ENCODE measurements at regions not wholly inside any gene's neighbourhood (a gene's known extent, or its start where the extent isn't known, plus 50 kb on each side); places are given as distances from the start of the nearest gene placed in this dataset.
"Not testable (repeated sequence)": the region's sequence is repeated elsewhere in the genome, so short reads cannot be mapped to it uniquely, and the experiment has no call there.

DNA sequence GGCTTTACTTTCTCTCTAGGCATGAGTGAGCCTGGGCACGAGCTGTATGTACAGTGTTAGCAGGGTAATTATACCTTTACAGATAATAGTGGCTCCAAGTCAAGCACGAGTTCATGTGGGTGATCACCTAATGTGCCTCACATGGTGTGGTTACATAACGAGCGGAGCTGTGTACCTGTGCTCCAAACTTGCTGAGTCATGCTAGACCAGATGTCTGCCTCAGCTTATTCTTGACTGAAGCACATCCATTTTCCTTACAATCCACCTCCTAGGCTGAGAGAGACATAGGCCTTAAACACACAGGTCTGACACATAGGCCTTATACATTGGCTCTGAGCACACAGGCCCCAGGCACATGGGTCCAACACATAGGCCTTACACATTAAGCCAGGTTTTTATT is 426.6 kb downstream of the GPAT3 start:
- Mint-ChIP-seq H3K9me3 (peaks cover 4% of the 10 kb centered on the region), H3K4me3 (no peak overlapping the region), H3K27me3 (ENCODE audit: insufficient read depth) (no peaks in the 10 kb centered on the region), H3K36me3 (ENCODE audit: low read depth) (no peaks in the 10 kb centered on the region), H3K4me1 (ENCODE audit: low read depth) (no peaks in the 10 kb centered on the region), H3K27ac (no peak overlapping the region)
- intact Hi-C loops (cut with micrococcal nuclease), result no loop called here
- no peak for DNase-seq (ENCODE audit: low spot score)

DNA sequence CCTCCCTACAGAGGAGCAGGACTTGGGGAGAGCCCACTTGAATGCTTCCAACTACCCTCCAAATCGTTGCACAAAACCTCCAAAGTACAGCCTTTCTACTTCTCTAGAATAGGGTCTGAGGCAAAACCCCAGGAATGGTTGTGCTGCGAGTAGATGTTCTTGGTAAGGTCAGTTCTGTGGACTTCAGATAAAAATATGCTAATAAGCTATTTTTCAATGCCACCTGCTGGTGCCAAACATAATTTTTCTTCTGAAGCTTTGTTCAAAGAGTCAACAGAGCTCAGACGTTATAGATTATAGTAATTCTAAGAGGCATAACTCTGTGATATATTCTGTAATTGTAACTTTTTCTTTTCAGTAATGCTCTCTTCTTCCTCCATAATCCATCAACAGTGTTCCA is 425.7 kb downstream of the GPAT3 start:
- intact Hi-C loops (cut with micrococcal nuclease), result no loop called here
- Mint-ChIP-seq H3K27ac (no peak overlapping the region), H3K4me1 (ENCODE audit: low read depth) (no peaks in the 10 kb centered on the region), H3K27me3 (ENCODE audit: insufficient read depth) (no peaks in the 10 kb centered on the region), H3K36me3 (ENCODE audit: low read depth) (no peaks in the 10 kb centered on the region), H3K4me3 (no peak overlapping the region), H3K9me3 (peaks cover 4% of the 10 kb centered on the region)
- no peak for DNase-seq (ENCODE audit: low spot score)

DNA sequence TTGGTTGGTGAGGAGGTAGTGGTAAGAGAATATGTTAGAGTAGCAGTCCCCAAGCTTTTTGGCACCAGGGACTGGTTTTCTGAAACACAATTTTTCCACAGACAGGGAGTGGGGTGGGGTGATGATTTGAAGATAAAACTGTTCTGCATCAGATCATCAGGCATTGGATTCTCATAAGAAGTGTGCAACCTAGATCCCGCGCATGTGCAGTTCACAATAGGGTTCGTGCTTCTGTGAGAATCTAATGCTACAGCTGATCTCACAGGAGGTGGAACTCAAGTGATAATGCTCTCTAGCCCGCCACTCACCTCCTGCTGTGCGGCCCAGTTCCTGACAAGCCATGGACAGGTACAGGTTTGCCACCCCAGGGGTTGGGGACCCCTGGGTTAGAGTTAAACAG is 423.3 kb downstream of the GPAT3 start:
- Mint-ChIP-seq H3K27ac (no peak overlapping the region), H3K4me1 (ENCODE audit: low read depth) (no peaks in the 10 kb centered on the region), H3K4me3 (no peak overlapping the region), H3K9me3 (no peaks in the 10 kb centered on the region), H3K36me3 (ENCODE audit: low read depth) (no peaks in the 10 kb centered on the region), H3K27me3 (ENCODE audit: insufficient read depth) (no peaks in the 10 kb centered on the region)
- no peak for DNase-seq (ENCODE audit: low spot score)
- intact Hi-C loops (cut with micrococcal nuclease), result no loop called here

DNA sequence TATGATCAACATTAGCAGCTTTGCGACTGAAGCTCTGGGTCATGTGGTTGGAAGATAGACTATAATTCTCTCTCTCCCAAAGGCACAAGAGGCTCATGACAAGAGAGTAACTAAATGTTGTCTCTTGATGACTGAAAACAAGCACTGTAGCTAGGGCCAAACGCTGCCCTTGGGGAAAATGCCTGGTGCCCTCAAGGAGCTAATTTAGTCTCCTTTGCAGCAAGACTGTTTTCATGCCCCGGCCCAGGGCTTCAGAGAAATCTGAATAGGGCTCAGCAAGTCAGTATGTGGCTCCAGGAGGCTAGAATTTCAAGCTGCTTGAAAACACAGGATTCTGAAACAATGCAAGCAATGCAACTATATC is 411.9 kb downstream of the GPAT3 start:
- DNase-seq (ENCODE audit: low spot score), result no peak
- H3K4me1 Mint-ChIP-seq (ENCODE audit: low read depth), result no peaks in the 10 kb centered on the region
- H3K36me3 Mint-ChIP-seq (ENCODE audit: low read depth), result no peaks in the 10 kb centered on the region
- no peak overlapping the region for H3K4me3 Mint-ChIP-seq
- H3K9me3 Mint-ChIP-seq, result no peaks in the 10 kb centered on the region
- intact Hi-C loops (cut with micrococcal nuclease), result no loop called here
- no peak overlapping the region for H3K27ac Mint-ChIP-seq
- peaks cover 1% of the 10 kb centered on the region for H3K27me3 Mint-ChIP-seq (ENCODE audit: insufficient read depth)

DNA sequence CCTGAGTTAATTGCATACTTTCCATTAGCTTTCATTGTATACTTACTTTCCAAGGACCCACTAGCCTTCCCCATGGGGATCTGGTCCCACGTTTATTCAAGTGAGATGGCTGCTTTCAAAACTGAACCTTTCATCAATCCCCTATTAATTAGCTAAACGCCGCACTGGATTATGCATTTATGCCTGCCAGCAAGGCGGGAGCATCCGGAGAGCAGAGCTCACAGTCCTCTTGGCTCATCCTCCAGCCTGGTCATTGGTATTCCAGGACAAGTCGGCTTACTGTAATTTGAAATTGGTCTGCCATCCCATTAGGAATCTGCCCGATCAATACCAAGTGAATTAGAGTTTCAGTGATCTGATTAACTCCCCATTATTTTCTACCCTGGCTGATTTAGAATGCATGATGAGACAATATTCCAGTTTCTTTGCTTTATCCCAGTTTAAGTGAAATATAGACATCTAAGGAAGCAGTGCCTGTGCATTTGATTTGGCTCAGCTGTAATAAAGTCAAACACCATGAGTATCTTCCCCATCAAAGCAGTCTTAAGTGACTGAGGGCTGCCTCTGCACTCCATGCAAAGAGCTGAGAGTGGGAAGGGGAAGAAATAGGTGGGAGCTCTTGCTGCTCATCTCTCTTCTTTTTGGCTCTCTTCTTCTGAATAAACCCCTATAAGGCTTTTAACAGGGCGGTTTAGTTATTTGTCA is 411.4 kb downstream of the GPAT3 start:
- no peak overlapping the region for H3K4me3 Mint-ChIP-seq

DNA sequence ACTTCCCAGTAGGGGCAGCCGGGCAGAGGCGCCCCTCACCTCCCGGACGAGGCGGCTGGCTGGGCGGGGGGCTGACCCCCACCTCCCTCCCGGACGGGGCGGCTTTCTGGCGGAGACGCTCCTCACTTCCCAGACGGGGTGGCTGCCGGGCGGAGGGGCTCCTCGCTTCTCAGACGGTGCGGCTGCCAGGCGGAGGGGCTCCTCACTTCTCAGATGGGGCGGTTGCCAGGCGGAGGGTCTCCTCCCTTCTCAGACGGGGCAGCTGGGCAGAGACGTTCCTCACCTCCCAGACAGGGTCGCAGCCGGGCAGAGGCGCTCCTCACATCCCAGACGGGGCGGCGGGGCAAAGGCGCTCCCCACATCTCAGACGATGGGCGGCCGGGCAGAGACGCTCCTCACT is 407.8 kb downstream of the GPAT3 start:
- intact Hi-C loops (cut with micrococcal nuclease); H3K27ac Mint-ChIP-seq; H3K4me3 Mint-ChIP-seq; H3K9me3 Mint-ChIP-seq; H3K36me3 Mint-ChIP-seq (ENCODE audit: low read depth); DNase-seq (ENCODE audit: low spot score); H3K27me3 Mint-ChIP-seq (ENCODE audit: insufficient read depth); H3K4me1 Mint-ChIP-seq (ENCODE audit: low read depth): not testable (repeated sequence)

More for the DNA sequence above, 411.4 kb downstream of the GPAT3 start:
- Mint-ChIP-seq H3K9me3 (no peaks in the 10 kb centered on the region), H3K36me3 (ENCODE audit: low read depth) (no peaks in the 10 kb centered on the region), H3K27me3 (ENCODE audit: insufficient read depth) (peaks cover 1% of the 10 kb centered on the region), H3K27ac (no peak overlapping the region), H3K4me1 (ENCODE audit: low read depth) (no peaks in the 10 kb centered on the region)
- intact Hi-C loops (cut with micrococcal nuclease), result no loop called here
- DNase-seq (ENCODE audit: low spot score), result no peak

DNA sequence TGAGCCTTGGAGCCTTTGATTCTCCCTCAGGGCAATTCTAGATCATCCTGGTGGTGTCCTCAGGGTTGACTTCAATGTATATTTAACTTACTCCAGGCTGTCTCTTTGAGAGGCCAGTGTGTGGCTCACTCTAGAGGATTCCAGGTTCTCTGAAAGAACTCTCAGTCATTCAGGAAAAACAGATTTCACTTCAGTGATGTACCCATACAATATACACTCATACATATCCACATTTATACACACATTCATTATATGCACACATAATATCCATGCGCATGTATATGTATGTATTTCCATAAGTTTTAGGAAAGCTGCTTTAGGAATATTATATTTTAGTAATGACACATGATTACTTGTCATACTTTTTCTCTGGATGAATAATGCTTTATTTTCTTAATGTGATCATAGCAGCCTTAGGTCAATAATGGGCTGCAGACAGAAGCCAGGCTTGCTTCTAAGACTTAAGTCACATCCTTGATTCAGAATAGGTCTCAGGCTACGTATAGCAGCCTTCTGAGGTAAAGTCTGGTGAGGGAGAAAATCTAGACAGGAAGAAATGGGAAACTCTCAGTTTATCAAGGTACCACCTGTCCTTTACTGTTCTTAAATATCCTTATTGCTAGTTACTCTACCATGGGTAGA is 397.0 kb downstream of the GPAT3 start:
- no peak overlapping the region for H3K27ac Mint-ChIP-seq
- no peaks in the 10 kb centered on the region for H3K36me3 Mint-ChIP-seq (ENCODE audit: low read depth)
- no peaks in the 10 kb centered on the region for H3K27me3 Mint-ChIP-seq (ENCODE audit: insufficient read depth)
- no peak overlapping the region for H3K4me3 Mint-ChIP-seq
- no peak for DNase-seq (ENCODE audit: low spot score)
- intact Hi-C loops (cut with micrococcal nuclease), result no loop called here
- no peaks in the 10 kb centered on the region for H3K9me3 Mint-ChIP-seq
- no peaks in the 10 kb centered on the region for H3K4me1 Mint-ChIP-seq (ENCODE audit: low read depth)

DNA sequence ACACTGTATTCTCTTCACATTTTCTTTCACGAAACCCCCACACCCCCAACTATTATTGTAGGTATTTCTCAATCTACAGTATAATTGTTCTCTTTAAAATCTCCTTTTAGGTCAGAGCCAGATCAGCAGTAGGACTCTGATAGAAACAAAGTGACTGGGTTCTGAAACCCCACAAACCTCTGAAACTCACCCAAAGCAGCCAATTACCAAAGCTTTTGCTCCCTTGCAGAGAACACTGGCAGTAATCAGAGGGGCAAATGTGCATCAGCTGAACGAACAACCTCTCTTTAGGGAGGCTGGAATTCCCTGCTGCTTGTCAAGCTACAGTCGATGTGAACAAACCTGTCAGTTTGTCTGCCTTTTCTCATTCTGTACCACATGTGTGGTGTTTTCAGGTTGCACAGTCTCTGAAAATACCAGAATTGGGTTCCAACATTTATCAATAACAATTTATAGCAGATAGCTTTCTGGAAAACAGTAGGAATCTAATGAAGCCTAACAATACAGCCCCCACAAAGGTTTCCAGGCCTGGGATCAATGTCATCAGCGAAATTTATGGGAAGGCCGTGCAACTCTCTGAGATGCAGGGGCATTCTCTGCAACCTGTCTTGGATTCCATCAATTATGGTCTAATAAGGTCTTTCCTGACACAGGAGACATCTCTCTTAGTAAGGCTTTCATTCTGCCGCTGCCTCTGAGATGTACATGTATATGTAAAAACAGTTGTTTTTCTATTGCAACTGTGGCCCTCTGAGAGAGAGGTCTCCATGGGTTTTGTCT is 395.9 kb downstream of the GPAT3 start:
- H3K4me1 Mint-ChIP-seq (ENCODE audit: low read depth), result no peaks in the 10 kb centered on the region
- DNase-seq (ENCODE audit: low spot score), result no peak
- intact Hi-C loops (cut with micrococcal nuclease), result no loop called here

DNA sequence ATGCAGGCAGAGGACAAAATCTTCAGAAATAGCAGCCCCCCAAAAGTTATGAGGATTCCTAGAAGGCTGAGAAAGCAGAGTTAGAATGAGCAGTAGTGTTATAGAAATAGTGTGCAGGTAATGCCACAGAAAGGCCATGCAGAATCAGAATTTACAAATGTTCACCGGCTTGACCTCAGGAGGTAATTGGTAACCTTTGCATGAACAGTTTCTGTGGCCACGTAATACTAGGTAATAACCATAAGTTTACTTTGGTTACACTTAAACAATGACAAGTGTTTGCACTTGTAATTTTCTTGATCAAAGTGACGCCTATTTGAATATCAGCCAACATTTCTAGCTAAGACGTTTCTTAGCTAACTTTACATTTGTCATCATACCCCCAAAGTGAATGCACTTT is 393.6 kb downstream of the GPAT3 start:
- H3K36me3 Mint-ChIP-seq (ENCODE audit: low read depth), result no peaks in the 10 kb centered on the region
- H3K27ac Mint-ChIP-seq, result no peak overlapping the region
- intact Hi-C loops (cut with micrococcal nuclease), result no loop called here
- no peaks in the 10 kb centered on the region for H3K4me1 Mint-ChIP-seq (ENCODE audit: low read depth)
- H3K9me3 Mint-ChIP-seq, result no peaks in the 10 kb centered on the region
- no peaks in the 10 kb centered on the region for H3K27me3 Mint-ChIP-seq (ENCODE audit: insufficient read depth)
- H3K4me3 Mint-ChIP-seq, result no peak overlapping the region
- no peak for DNase-seq (ENCODE audit: low spot score)

More for the DNA sequence above, 395.9 kb downstream of the GPAT3 start:
- Mint-ChIP-seq H3K36me3 (ENCODE audit: low read depth) (no peaks in the 10 kb centered on the region), H3K9me3 (no peaks in the 10 kb centered on the region), H3K27me3 (ENCODE audit: insufficient read depth) (no peaks in the 10 kb centered on the region), H3K4me3 (no peak overlapping the region), H3K27ac (no peak overlapping the region)

DNA sequence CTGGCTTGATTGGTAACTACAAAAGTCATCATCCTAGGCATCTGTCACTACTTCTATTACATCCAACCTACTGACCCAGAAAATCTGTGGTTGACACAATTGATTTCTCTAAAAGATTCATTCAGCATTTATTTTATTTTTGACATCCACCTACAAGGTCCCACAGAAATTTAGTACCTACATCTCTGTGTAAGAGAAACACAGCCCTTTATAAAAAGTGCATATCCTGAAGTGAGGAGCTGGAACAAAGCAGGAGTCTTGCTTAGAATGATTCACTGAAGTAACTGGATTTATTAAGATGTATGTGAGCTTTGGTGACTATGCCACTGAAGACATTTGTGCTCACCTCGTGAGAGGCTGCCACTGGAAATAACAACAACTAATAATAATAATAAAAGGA is 391.0 kb downstream of the GPAT3 start:
- Mint-ChIP-seq H3K4me3 (no peak overlapping the region), H3K9me3 (no peaks in the 10 kb centered on the region), H3K36me3 (ENCODE audit: low read depth) (no peaks in the 10 kb centered on the region), H3K27me3 (ENCODE audit: insufficient read depth) (no peaks in the 10 kb centered on the region), H3K27ac (no peak overlapping the region), H3K4me1 (ENCODE audit: low read depth) (no peaks in the 10 kb centered on the region)
- DNase-seq (ENCODE audit: low spot score), result no peak
- intact Hi-C loops (cut with micrococcal nuclease), result no loop called here

DNA sequence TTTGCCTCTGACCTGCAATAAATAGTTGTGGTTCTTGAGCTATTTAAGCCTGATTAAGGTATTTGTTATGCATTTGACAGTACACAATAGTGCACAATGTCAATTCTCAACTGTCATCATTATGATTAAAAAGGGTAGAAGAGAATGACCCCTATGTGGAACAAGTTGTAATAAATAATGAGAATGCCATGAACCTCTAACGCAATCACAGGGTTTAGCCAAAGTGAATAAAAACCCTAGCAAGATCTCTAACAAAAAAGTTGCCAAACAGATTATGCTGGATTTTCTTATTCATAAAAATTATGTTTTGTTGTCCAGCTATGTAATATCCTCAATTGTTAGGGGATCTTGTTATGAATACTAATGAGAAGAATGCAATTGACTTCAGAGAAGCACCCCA is 387.4 kb downstream of the GPAT3 start:
- no peaks in the 10 kb centered on the region for H3K4me1 Mint-ChIP-seq (ENCODE audit: low read depth)
- no peak overlapping the region for H3K27ac Mint-ChIP-seq
- no peaks in the 10 kb centered on the region for H3K27me3 Mint-ChIP-seq (ENCODE audit: insufficient read depth)
- no peak for DNase-seq (ENCODE audit: low spot score)
- no peak overlapping the region for H3K4me3 Mint-ChIP-seq
- no peaks in the 10 kb centered on the region for H3K9me3 Mint-ChIP-seq
- H3K36me3 Mint-ChIP-seq (ENCODE audit: low read depth), result no peaks in the 10 kb centered on the region
- intact Hi-C loops (cut with micrococcal nuclease), result no loop called here

DNA sequence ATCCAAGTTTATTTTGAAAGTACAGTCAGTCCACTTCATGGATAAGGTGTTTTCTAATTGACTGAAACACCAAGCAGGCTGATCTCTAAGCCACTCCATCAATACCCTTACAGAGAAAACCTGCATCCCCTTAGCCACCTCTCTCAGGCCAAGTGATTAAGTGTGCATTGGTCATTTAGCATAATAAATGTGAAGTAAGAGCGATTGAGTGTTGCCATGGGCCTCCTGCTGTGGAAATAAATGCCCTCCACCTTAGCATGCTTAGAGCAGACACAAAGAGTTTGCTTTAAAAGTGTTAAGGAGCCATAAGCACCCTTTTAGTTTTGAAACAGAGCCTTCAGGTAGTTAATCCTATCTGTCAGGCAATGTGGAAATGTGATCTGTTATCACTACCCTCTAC is 386.5 kb downstream of the GPAT3 start:
- H3K27ac Mint-ChIP-seq, result no peak overlapping the region
- H3K9me3 Mint-ChIP-seq, result no peaks in the 10 kb centered on the region
- no peak overlapping the region for H3K4me3 Mint-ChIP-seq
- intact Hi-C loops (cut with micrococcal nuclease), result no loop called here
- no peak for DNase-seq (ENCODE audit: low spot score)
- no peaks in the 10 kb centered on the region for H3K36me3 Mint-ChIP-seq (ENCODE audit: low read depth)
- H3K27me3 Mint-ChIP-seq (ENCODE audit: insufficient read depth), result no peaks in the 10 kb centered on the region
- H3K4me1 Mint-ChIP-seq (ENCODE audit: low read depth), result no peaks in the 10 kb centered on the region

DNA sequence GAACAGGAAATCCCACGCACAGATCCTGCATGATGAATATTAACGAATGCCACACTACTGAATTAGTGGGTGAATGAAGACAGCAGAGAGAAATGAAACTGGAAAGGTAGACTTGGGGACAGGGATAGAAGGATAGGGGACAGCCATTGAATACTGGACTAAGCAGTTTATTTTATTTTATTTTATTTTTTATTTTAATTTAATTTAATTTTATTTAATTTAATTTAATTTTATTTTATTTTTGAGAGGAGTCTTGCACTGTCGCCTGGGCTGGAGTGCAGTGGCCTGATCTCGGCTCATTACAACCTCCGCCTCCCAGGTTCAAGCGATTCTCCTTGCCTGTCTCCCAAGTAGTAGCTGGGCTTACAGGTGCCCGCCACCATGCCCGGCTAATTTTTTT is 385.2 kb downstream of the GPAT3 start:
- Mint-ChIP-seq H3K4me1 (ENCODE audit: low read depth) (no peaks in the 10 kb centered on the region), H3K9me3 (no peaks in the 10 kb centered on the region), H3K27ac (no peak overlapping the region), H3K27me3 (ENCODE audit: insufficient read depth) (no peaks in the 10 kb centered on the region), H3K4me3 (no peak overlapping the region), H3K36me3 (ENCODE audit: low read depth) (no peaks in the 10 kb centered on the region)
- intact Hi-C loops (cut with micrococcal nuclease), result no loop called here
- DNase-seq (ENCODE audit: low spot score), result no peak

Data from activated T-helper 1 cell treated with anti-CD3 and anti-CD28 coated beads, Interleukin-12 subunit alpha, Interleukin-12 subunit beta, Interleukin-2, Interleukin-4 antibody, amounts not matched to agents 30 ng/mL and 10 ng/mL and 1 ng/mL, durations not matched to agents 14 hours and 24 hours and 36 hours (primary cell).